OCI-LY7 (cell line): ENCODE measurements at regions not wholly inside any gene's neighbourhood (a gene's known extent, or its start where the extent isn't known, plus 50 kb on each side); places are given as distances from the start of the nearest gene placed in this dataset.

ENCODE experiments used
- BruUV-seq: library from RNA; stranded (reverse); fragments of 400-500 nt; replicated peaks from 2 replicates; lab custom pipeline; 2021; lab: Mats Ljungman, UMichigan
- CTCF ChIA-PET: fragments of 300-600 bp; sonication (Branson Sonifier 250); formaldehyde crosslinking; loops from one replicate; lab custom pipeline; 2022; ENCODE audit warnings: antibody characterized with exemption; ENCODE audit not compliant: unreplicated experiment; lab: Charles Lee
- POLR2A ChIA-PET: fragments of 300-600 bp; sonication (Branson Sonifier 250); formaldehyde crosslinking; loops from one replicate; lab custom pipeline; 2022; ENCODE audit warnings: antibody characterized with exemption; lab: Charles Lee
- DNase-seq: peaks from one replicate; pipeline ENCODE4 v3.0.0-alpha.2; 2015; ENCODE audit warnings: low spot score
- H2AFZ ChIP-seq: fragments of 200-600 bp; sonication (generic), shearing (Covaris generic); 2 replicates; pipeline ENCODE4 v1.6.1; 2014; ENCODE audit warnings: mild to moderate bottlenecking, antibody characterized with exemption, low read length, moderate library complexity
- H3K27ac ChIP-seq: fragments of 200-600 bp; sonication (generic); 2 replicates; pipeline ENCODE4 v1.5.1; 2014; ENCODE audit warnings: mixed run types, low read depth, mild to moderate bottlenecking, moderate library complexity, low read length, inconsistent platforms; ENCODE audit not compliant: poor library complexity, severe bottlenecking
- H3K36me3 ChIP-seq: fragments of 200-600 bp; sonication (generic); 2 replicates; pipeline ENCODE4 v1.6.1; 2014; ENCODE audit warnings: mild to moderate bottlenecking, antibody characterized with exemption, low read length, moderate library complexity, mixed read lengths; ENCODE audit not compliant: insufficient read depth
- H3K4me1 ChIP-seq: fragments of 200-600 bp; sonication (generic); 2 replicates; pipeline ENCODE4 v1.5.1; 2014; ENCODE audit warnings: mild to moderate bottlenecking, low read length; ENCODE audit not compliant: insufficient read depth, poor library complexity, severe bottlenecking
- H3K4me2 ChIP-seq: fragments of 200-600 bp; sonication (generic); 2 replicates; pipeline ENCODE4 v1.6.1; 2014; ENCODE audit warnings: mild to moderate bottlenecking, low read length
- H3K4me3 ChIP-seq: fragments of 200-600 bp; sonication (generic); 2 replicates; pipeline ENCODE4 v1.5.1; 2014; ENCODE audit warnings: mild to moderate bottlenecking, low read depth, low read length; ENCODE audit not compliant: poor library complexity, severe bottlenecking
- H3K79me2 ChIP-seq: fragments of 200-600 bp; sonication (generic); 2 replicates; pipeline ENCODE4 v1.6.1; 2016; ENCODE audit warnings: low read depth, mild to moderate bottlenecking, low read length, moderate library complexity, mixed read lengths; ENCODE audit not compliant: insufficient read depth
- H3K9me2 ChIP-seq: fragments of 200-600 bp; sonication (generic); 2 replicates; pipeline ENCODE4 v1.6.1; 2016; ENCODE audit warnings: mild to moderate bottlenecking, low read length, mixed read lengths; ENCODE audit not compliant: insufficient read depth
- H3K9me3 ChIP-seq: fragments of 200-600 bp; sonication (generic); 2 replicates; pipeline ENCODE4 v1.6.1; 2014; ENCODE audit warnings: mild to moderate bottlenecking, mixed run types, low read length, mixed read lengths
- H4K20me1 ChIP-seq: fragments of 200-600 bp; sonication (generic); 2 replicates; pipeline ENCODE4 v1.6.1; 2014; ENCODE audit warnings: mild to moderate bottlenecking, antibody characterized with exemption, low read length, moderate library complexity, mixed read lengths; ENCODE audit not compliant: insufficient read depth
- CTCF ChIP-seq: fragments of 200-600 bp; sonication (generic); conservative IDR thresholded peaks from 2 replicates; pipeline ENCODE4 v1.5.1; 2014; ENCODE audit warnings: mild to moderate bottlenecking, antibody characterized with exemption, low read length, moderate library complexity, mixed read lengths
- EZH2phosphoT487 ChIP-seq: fragments of 200-600 bp; sonication (generic); IDR thresholded peaks from 2 replicates; pipeline ENCODE4 v1.6.1; 2018; ENCODE audit warnings: low read depth, borderline replicate concordance, mild to moderate bottlenecking, mixed run types, antibody characterized with exemption, low read length, moderate library complexity, mixed read lengths
- intact Hi-C: fragments of 100-400 bp; cut with micrococcal nuclease; formaldehyde crosslinking; loops from one replicate; pipeline ENCODE4 v1.10.0; 2022; ENCODE audit not compliant: unreplicated experiment

GRCh38 chr2:239532250-239532649 is 131.4 kb upstream of the HDAC4 start:
- intact Hi-C loops, result no loop called here
- no peak overlapping the region for H3K4me3 ChIP-seq
- no peak overlapping the region for H3K4me2 ChIP-seq
- TF ChIP-seq EZH2phosphoT487 (no peak), CTCF (no peak)
- no peaks in the 10 kb centered on the region for H4K20me1 ChIP-seq
- H3K27ac ChIP-seq, result no peak overlapping the region
- BruUV-seq, result no TSS peak
- POLR2A ChIA-PET, result no interaction called here
- H3K79me2 ChIP-seq, result no peaks in the 10 kb centered on the region
- no peaks in the 10 kb centered on the region for H3K4me1 ChIP-seq
- H2AFZ ChIP-seq, result no peak overlapping the region
- CTCF ChIA-PET, result no interaction called here
- no peak for DNase-seq
- no peaks in the 10 kb centered on the region for H3K9me3 ChIP-seq
- no peaks in the 10 kb centered on the region for H3K9me2 ChIP-seq
- no peaks in the 10 kb centered on the region for H3K36me3 ChIP-seq

- no peak overlapping the region for H2AFZ ChIP-seq
- no peak overlapping the region for H3K4me2 ChIP-seq
- H3K36me3 ChIP-seq, result no peaks in the 10 kb centered on the region
- no TSS peak for BruUV-seq
- no peaks in the 10 kb centered on the region for H3K9me2 ChIP-seq
- H3K79me2 ChIP-seq, result no peaks in the 10 kb centered on the region
- H3K4me3 ChIP-seq, result no peak overlapping the region
- no peak for DNase-seq
- ChIA-PET POLR2A (no interaction called here), CTCF (no interaction called here)
- intact Hi-C loops, result no loop called here
- H3K27ac ChIP-seq, result no peak overlapping the region
- H4K20me1 ChIP-seq, result no peaks in the 10 kb centered on the region
- no peak for TF ChIP-seq EZH2phosphoT487
- no peak for TF ChIP-seq CTCF
- no peaks in the 10 kb centered on the region for H3K4me1 ChIP-seq
- H3K9me3 ChIP-seq, result no peaks in the 10 kb centered on the region
These were observed 130.8 kb upstream of the HDAC4 start for GRCh38 chr2:239531456-239532241.

DNA sequence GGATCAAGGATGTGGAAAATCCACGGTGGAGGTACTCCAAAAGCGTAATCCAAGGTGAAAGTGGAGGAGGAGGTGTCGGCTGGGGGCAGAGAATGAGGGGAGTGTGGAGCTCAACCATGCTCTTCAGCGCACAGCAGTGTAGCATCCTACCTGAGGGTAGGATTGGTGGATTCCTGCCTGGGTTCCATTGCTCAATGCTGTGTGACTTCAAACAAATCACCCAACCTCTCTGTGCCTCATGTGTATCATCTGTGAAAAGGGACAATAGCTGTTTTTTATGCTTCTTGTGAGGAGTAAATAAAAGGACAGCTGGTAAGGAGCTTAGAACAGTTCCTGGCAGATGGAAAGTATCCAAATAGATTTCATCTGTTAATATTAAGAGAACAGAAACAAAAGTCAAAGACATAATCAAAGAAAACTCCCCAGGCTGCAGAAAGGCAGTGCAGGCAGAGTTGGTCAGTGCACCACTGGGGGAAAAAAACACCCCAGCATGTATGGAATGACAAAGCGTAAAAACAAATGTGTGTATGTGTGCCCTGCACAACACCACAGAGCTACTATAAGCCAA is 130.0 kb upstream of the HDAC4 start:
- BruUV-seq, result no TSS peak
- Histone ChIP-seq H3K9me2 (no peaks in the 10 kb centered on the region), H3K27ac (no peak overlapping the region), H4K20me1 (no peaks in the 10 kb centered on the region), H3K4me1 (no peaks in the 10 kb centered on the region), H3K79me2 (no peaks in the 10 kb centered on the region), H3K36me3 (no peaks in the 10 kb centered on the region), H3K9me3 (no peaks in the 10 kb centered on the region), H2AFZ (no peak overlapping the region), H3K4me3 (no peak overlapping the region), H3K4me2 (no peak overlapping the region)
- intact Hi-C loops, result no loop called here
- ChIA-PET POLR2A (interaction anchor here (0.6 kb wide), 1 partner anchor 375 kb away, joined by 3 read pairs; no protein-coding TSS in a partner anchor), CTCF (no interaction called here)
- TF ChIP-seq CTCF (no peak), EZH2phosphoT487 (no peak)
- no peak for DNase-seq
